Activated naive CD4-positive, alpha-beta T cell treated with anti-CD3 and anti-CD28 coated beads, Interleukin-2, amount 10 ng/mL, durations not matched to agents 7 days and 5 days (primary cell): ENCODE measurements at regions not wholly inside any gene's neighbourhood (a gene's known extent, or its start where the extent isn't known, plus 50 kb on each side); places are given as distances from the start of the nearest gene placed in this dataset.

Experiments used
- CTCF ChIA-PET: fragments of 350-600 bp; sonication (Branson Sonifier 250); formaldehyde crosslinking; loops from one replicate; lab custom pipeline; 2021; ENCODE audit warnings: antibody characterized with exemption; lab: Charles Lee
- DNase-seq: peaks from one replicate; pipeline ENCODE4 v3.0.0-alpha.2; 2020
- H3K27ac Mint-ChIP-seq: one replicate; pipeline ENCODE4 v1.8.0; 2021; ENCODE audit warnings: mild to moderate bottlenecking, moderate library complexity, mixed read lengths
- H3K27me3 Mint-ChIP-seq: one replicate; pipeline ENCODE4 v1.8.0; 2021; ENCODE audit warnings: mild to moderate bottlenecking, mixed read lengths
- H3K36me3 Mint-ChIP-seq: one replicate; pipeline ENCODE4 v1.8.0; 2021; ENCODE audit warnings: mixed read lengths
- H3K4me1 Mint-ChIP-seq: one replicate; pipeline ENCODE4 v1.8.0; 2021; ENCODE audit warnings: mixed read lengths
- H3K4me3 Mint-ChIP-seq: one replicate; pipeline ENCODE4 v1.8.0; 2021; ENCODE audit warnings: mild to moderate bottlenecking, moderate library complexity, mixed read lengths
- H3K9me3 Mint-ChIP-seq: one replicate; pipeline ENCODE4 v1.8.0; 2021; ENCODE audit warnings: mixed read lengths

GRCh38 chr3:193800138-193801043 lies 207.4 kb downstream of the OPA1 start:
- no peak for DNase-seq
- H3K27ac Mint-ChIP-seq, result no peak overlapping the region
- H3K9me3 Mint-ChIP-seq, result no peaks in the 10 kb centered on the region
- H3K4me1 Mint-ChIP-seq, result no peaks in the 10 kb centered on the region
- CTCF ChIA-PET, result no interaction called here
- H3K36me3 Mint-ChIP-seq, result no peaks in the 10 kb centered on the region
- peaks cover 26% of the 10 kb centered on the region for H3K27me3 Mint-ChIP-seq
- no peak overlapping the region for H3K4me3 Mint-ChIP-seq

GRCh38 chr3:193801097-193801496 lies 208.1 kb downstream of the OPA1 start:
- no peak overlapping the region for H3K27ac Mint-ChIP-seq
- no peaks in the 10 kb centered on the region for H3K4me1 Mint-ChIP-seq
- no peak for DNase-seq
- CTCF ChIA-PET, result no interaction called here
- no peaks in the 10 kb centered on the region for H3K36me3 Mint-ChIP-seq
- H3K27me3 Mint-ChIP-seq, result peaks cover 18% of the 10 kb centered on the region
- H3K4me3 Mint-ChIP-seq, result no peak overlapping the region
- no peaks in the 10 kb centered on the region for H3K9me3 Mint-ChIP-seq

DNA sequence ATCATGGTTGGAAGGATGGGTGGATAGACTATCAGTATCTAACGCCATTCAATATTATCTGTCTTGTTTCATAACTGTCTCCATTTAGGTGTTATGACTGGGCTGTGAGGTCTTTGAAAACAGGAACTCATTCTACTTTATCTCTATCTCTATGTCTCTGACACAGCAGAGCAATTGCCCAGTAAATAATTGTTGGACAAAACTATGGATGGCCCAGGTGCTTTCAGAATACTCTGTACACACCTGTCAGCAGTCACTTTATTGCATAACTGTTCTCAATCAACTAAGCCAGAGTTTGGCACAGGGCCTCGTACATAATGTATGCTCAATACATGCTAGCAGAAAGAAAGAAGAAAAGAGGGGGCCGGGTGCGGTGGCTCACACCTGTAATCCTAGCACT lies 210.3 kb downstream of the OPA1 start:
- CTCF ChIA-PET, result no interaction called here

DNA sequence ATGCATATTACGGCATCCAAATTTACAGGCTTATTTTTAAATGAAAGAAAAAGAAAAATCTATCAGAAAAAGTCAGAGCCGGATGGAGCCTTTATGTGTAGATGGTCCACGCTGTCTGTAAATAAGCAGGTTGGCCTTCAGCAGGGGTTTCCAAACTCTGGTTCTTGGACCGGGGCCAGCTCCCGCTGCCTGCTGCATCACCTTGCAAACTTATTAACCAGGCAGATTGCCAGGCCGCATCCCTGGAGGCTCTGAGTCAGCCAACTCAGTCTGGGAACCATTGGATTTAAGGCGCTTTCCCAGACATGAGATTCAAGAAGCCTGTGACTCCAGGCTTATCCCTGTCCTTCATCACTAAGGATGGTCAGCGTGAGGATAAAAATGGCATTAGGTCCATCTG lies 212.4 kb downstream of the OPA1 start:
- no peak overlapping the region for H3K27ac Mint-ChIP-seq
- DNase-seq, result no peak
- CTCF ChIA-PET, result no interaction called here
- H3K4me1 Mint-ChIP-seq, result no peaks in the 10 kb centered on the region
- no peak overlapping the region for H3K4me3 Mint-ChIP-seq
- H3K36me3 Mint-ChIP-seq, result no peaks in the 10 kb centered on the region
- no peaks in the 10 kb centered on the region for H3K9me3 Mint-ChIP-seq
- H3K27me3 Mint-ChIP-seq, result peaks cover 13% of the 10 kb centered on the region

More for the DNA sequence above, 210.3 kb downstream of the OPA1 start:
- H3K27ac Mint-ChIP-seq, result no peak overlapping the region
- H3K36me3 Mint-ChIP-seq, result no peaks in the 10 kb centered on the region
- peaks cover 15% of the 10 kb centered on the region for H3K27me3 Mint-ChIP-seq
- no peak for DNase-seq
- no peaks in the 10 kb centered on the region for H3K9me3 Mint-ChIP-seq
- H3K4me1 Mint-ChIP-seq, result no peaks in the 10 kb centered on the region
- no peak overlapping the region for H3K4me3 Mint-ChIP-seq

GRCh38 chr3:193808317-193808716 lies 215.3 kb downstream of the OPA1 start:
- Mint-ChIP-seq H3K9me3 (no peaks in the 10 kb centered on the region), H3K36me3 (no peaks in the 10 kb centered on the region), H3K4me3 (no peak overlapping the region), H3K4me1 (no peaks in the 10 kb centered on the region), H3K27ac (no peak overlapping the region), H3K27me3 (peaks cover 25% of the 10 kb centered on the region)
- DNase-seq, result no peak
- CTCF ChIA-PET, result no interaction called here

DNA sequence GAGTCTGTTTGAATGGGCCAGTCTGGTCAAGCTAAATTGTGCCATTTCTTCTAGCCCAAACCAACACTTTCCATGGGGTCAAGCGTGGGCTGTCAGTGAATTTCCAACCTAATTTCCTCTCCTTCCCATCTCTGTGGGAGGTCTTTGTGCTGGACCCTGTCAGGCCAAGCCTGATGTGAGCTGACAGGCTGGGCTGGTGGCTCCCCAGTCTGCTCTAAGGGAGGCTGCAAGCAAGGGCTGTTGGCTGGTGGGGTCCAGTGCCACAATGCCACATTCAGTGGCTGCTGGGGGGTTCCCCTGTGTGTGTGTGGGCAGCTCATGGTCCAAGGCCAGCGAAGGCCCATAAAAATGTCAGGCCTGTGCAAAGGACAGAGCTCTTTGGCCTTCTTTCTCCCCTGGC lies 216.1 kb downstream of the OPA1 start:
- H3K27ac Mint-ChIP-seq, result no peak overlapping the region
- H3K27me3 Mint-ChIP-seq, result peaks cover 26% of the 10 kb centered on the region
- H3K9me3 Mint-ChIP-seq, result no peaks in the 10 kb centered on the region
- CTCF ChIA-PET, result no interaction called here
- DNase-seq, result no peak
- H3K4me3 Mint-ChIP-seq, result no peak overlapping the region
- no peaks in the 10 kb centered on the region for H3K36me3 Mint-ChIP-seq
- no peaks in the 10 kb centered on the region for H3K4me1 Mint-ChIP-seq

DNA sequence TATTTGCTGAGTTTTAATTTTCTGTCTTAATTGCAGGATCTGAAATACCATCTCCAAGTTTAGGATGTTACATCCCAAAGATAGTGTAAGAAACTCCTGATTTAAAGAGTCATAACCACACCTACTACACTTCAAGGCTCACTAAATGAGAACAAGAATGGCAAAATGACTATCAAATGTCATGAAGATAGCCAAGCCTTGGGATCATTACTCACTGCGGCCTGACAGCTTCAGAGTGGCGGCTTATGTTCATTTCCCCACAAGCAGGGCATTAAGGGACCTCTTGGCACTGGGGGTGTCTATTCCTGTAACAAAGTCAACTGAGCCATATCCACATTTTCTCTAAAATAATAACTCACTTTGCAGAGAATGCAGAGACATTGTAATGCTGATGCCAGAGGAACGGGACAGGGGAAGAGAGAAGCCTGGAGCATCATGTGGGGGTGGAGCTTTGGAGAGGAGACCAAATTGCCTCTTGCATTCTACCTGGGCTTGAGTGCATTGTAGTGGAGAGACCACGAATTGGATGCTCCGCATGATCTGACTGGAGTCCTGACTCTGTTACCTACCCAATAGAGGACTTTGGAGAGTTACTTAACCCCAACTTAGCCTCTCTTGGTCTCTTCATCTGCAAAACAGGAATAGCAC lies 219.2 kb downstream of the OPA1 start:
- no peak overlapping the region for H3K4me3 Mint-ChIP-seq
- H3K9me3 Mint-ChIP-seq, result no peaks in the 10 kb centered on the region
- H3K27ac Mint-ChIP-seq, result no peak overlapping the region
- no peak for DNase-seq
- peaks cover 26% of the 10 kb centered on the region for H3K27me3 Mint-ChIP-seq
- no peaks in the 10 kb centered on the region for H3K4me1 Mint-ChIP-seq
- no peaks in the 10 kb centered on the region for H3K36me3 Mint-ChIP-seq
- CTCF ChIA-PET, result no interaction called here

- CTCF ChIA-PET, result no interaction called here
- Mint-ChIP-seq H3K4me1 (no peaks in the 10 kb centered on the region), H3K9me3 (no peaks in the 10 kb centered on the region), H3K27ac (no peak overlapping the region), H3K27me3 (peaks cover 22% of the 10 kb centered on the region), H3K4me3 (no peak overlapping the region), H3K36me3 (no peaks in the 10 kb centered on the region)
- DNase-seq, result no peak
Measured at GRCh38 chr3:193812791-193813500, 219.9 kb downstream of the OPA1 start.

- no peak for DNase-seq
- Mint-ChIP-seq H3K27me3 (peaks cover 22% of the 10 kb centered on the region), H3K4me3 (no peak overlapping the region), H3K36me3 (no peaks in the 10 kb centered on the region), H3K9me3 (no peaks in the 10 kb centered on the region), H3K4me1 (no peaks in the 10 kb centered on the region), H3K27ac (no peak overlapping the region)
- CTCF ChIA-PET, result no interaction called here
Measured at GRCh38 chr3:193813501-193813830, 220.5 kb downstream of the OPA1 start.

DNA sequence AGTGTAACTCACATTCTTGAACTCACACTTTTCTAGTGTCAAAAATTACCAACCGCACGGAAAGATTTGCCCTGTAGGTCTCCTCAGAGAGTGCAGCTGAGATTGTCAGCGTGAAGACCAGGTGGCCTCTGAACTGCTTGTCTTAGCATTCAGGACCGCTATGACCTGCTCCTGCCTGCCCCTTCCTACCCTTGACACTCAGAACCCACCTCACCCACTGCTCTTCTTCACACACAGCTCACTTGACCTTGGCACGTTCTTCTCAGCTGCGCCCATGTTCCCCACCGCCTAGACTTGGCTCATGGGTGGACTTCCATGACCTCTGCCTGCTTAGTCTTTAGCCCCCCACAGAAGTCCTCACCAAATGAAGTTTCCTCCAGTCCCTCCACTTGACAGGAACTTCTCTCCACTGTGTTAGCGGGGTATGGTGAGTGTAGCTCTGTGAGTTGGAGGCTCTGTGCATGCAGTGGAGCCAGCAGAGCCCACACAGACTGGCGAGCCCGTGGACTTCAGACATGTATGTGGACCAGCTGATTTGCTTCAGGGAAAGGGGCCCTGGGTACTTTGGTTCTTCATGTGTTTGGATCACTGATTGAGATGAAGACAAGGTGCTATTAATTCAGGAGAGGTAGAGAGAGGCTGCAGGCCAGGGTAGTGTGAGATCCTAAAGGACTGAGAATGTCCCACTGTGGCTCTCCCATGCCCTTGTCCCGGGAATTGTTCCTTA lies 221.3 kb downstream of the OPA1 start:
- H3K9me3 Mint-ChIP-seq, result no peaks in the 10 kb centered on the region
- no peak for DNase-seq
- H3K36me3 Mint-ChIP-seq, result no peaks in the 10 kb centered on the region
- no peak overlapping the region for H3K4me3 Mint-ChIP-seq
- no peaks in the 10 kb centered on the region for H3K4me1 Mint-ChIP-seq
- CTCF ChIA-PET, result no interaction called here
- peaks cover 28% of the 10 kb centered on the region for H3K27me3 Mint-ChIP-seq
- no peak overlapping the region for H3K27ac Mint-ChIP-seq

DNA sequence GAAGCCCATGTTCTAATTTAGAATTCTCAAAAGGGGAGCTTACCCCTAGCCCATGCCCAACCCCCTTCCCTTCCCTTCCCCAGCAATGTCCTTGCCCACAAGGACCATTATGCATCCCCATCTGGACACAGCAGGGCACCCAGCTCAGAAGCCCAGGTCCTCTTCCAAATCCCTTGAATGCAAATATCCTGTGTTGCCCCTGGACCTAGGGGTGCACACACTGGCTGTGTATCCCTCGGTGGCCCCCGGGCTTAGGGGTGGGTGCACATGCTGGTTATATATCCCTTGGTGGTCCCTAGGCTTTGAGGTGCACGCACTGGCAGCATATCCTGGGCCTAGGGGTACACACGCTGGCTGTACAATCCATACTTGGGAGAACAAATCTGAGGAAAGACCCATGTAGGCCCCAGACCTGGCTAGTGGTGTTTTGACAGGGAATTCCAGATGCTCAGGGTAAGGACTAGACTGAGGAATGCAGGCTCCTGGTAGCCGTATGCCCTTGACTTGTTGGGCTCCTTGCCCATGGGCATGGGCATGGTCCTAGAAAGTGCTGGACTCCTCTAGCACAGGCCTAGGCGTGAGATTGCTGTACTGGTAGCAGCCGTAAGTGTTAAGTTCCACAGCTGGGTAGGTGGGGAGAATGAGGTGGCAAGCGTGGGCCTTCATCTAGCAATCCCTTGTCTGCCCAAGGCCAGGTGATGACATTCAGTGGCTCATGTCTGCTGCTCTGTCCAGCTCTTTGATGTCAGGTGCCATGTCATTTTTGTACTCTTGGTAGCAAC lies 222.4 kb downstream of the OPA1 start:
- no peaks in the 10 kb centered on the region for H3K9me3 Mint-ChIP-seq
- no peak for DNase-seq
- CTCF ChIA-PET, result no interaction called here
- no peaks in the 10 kb centered on the region for H3K4me1 Mint-ChIP-seq
- H3K36me3 Mint-ChIP-seq, result no peaks in the 10 kb centered on the region
- peaks cover 27% of the 10 kb centered on the region for H3K27me3 Mint-ChIP-seq
- no peak overlapping the region for H3K27ac Mint-ChIP-seq
- H3K4me3 Mint-ChIP-seq, result no peak overlapping the region

DNA sequence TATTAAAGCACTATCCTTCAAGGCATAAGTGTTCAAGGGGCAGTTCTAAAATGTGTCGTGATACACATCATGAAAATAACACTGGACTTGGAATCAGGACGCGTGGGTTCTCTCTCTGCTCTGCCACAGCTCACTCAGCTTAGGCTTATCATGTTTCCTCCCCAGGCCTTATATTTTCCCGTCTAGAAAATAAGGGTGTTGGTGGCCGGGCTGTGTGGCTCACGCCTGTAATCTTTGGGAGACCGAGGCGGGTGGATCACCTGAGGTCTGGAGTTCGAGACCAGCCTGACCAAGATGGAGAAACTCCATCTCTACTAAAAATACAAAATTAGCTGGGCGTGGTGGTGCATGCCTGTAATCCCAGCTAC lies 223.0 kb downstream of the OPA1 start:
- Mint-ChIP-seq H3K27ac (no peak overlapping the region), H3K4me3 (no peak overlapping the region), H3K36me3 (no peaks in the 10 kb centered on the region), H3K27me3 (peaks cover 27% of the 10 kb centered on the region), H3K9me3 (no peaks in the 10 kb centered on the region), H3K4me1 (no peaks in the 10 kb centered on the region)
- no peak for DNase-seq
- CTCF ChIA-PET, result no interaction called here

- no peak overlapping the region for H3K27ac Mint-ChIP-seq
- no peaks in the 10 kb centered on the region for H3K4me1 Mint-ChIP-seq
- no peak overlapping the region for H3K4me3 Mint-ChIP-seq
- H3K27me3 Mint-ChIP-seq, result peaks cover 22% of the 10 kb centered on the region
- no peaks in the 10 kb centered on the region for H3K36me3 Mint-ChIP-seq
- CTCF ChIA-PET, result no interaction called here
- H3K9me3 Mint-ChIP-seq, result no peaks in the 10 kb centered on the region
- no peak for DNase-seq
Measured at GRCh38 chr3:193816656-193817311, 223.8 kb downstream of the OPA1 start.
